Stimulated activated CD8-positive, alpha-beta memory T cell treated with anti-CD3 and anti-CD28 coated beads, Interleukin-12 subunit alpha, Interleukin-12 subunit beta, amount 100 ng/mL, for 24 hours (primary cell): ENCODE measurements at regions not wholly inside any gene's neighbourhood (a gene's known extent, or its start where the extent isn't known, plus 50 kb on each side); places are given as distances from the start of the nearest gene placed in this dataset.

Experiments
- DNase-seq: peaks from one replicate; pipeline ENCODE4 v3.0.0-alpha.2; 2020; ENCODE audit errors: extremely low read depth

DNA sequence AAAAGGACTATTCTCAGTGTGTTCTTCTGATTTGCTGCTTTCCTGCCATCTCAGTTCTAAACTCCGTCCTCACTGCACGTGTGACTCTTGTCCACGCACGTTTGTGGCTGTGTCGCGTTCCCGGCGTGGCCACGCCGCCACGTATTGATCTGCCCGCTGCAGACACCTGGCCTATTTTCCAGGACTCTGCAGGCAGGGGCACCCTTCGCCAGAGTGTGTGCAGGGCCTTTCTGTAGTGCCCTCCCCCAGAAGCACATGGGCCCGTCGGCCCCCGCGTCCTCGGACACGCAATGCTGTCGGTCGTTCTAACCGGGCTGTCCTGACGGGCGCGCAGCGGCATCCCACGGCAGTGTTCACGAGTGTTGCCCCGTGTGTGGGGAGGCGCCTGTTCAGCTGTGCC is 87.6 kb downstream of the YTHDF1 start:
- DNase-seq, result no peak

DNA sequence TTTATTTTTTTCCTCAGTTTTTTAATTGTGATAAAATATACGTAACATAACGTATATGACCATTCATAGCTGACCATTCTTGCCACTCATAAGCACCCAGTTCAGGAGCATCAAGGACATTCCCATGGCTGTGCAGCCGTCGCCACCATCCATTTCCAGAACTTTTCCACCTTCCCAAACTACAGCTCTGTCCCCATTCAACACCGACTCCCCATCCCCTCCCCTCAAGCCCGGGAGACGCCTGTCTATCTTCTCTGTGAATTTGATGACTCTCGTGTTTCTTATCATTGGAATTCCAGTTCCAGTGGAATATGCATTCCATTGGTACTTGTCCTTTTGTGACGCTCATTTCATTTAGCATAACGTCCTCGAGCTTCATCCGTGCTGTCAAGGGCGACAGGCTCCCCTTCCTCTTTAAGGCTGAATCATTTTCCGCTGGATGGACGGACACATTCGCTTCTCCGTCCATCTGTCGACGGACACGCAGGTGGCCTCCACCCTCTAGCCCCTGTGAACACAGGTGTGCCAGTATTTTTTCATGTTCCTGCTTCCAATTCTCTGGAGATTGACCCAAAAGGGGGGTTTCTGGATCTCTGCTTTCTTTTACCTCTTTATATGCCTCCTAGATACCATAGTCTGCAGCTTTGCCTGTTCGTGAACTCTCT is 88.1 kb downstream of the YTHDF1 start:
- no peak for DNase-seq

DNA sequence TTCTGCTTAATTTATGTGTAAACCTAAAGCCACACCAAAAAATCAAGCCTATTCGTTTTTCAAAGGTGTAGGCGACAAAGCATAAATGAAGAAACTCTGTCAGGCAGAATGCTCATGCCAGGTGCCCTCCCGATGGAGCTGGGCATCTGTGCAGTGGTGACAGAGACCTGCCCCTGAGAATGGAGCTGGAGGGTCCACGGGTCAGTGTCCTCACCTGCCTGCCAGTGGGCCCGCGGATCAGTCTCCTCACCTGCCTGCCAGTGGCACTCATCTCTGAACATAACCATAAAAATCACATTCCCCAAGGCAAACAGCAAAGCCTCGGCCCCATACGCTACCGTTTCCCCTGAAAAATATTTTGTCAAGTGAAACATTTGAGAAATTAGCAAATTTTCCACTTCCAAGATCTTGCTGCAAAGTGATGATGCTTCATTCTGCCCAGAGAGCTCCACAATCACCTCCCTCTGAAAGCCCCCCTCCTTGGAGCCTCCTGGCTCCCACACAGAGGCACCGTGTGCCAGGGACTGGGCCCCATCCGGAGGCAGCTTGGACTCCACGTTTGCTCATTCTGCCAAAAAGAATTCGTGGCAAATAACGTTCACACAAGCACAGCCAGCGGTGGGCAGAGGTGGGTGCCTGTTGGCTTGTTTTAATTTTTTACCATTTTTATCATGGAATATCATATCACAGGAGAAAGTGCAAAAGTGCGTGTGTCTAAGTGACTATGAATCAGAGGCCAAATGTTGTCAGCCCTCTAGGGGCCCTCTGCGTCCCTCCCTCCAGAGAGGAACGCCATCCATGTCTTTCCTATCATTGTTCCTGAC is 88.8 kb downstream of the YTHDF1 start:
- DNase-seq, result no peak

DNA sequence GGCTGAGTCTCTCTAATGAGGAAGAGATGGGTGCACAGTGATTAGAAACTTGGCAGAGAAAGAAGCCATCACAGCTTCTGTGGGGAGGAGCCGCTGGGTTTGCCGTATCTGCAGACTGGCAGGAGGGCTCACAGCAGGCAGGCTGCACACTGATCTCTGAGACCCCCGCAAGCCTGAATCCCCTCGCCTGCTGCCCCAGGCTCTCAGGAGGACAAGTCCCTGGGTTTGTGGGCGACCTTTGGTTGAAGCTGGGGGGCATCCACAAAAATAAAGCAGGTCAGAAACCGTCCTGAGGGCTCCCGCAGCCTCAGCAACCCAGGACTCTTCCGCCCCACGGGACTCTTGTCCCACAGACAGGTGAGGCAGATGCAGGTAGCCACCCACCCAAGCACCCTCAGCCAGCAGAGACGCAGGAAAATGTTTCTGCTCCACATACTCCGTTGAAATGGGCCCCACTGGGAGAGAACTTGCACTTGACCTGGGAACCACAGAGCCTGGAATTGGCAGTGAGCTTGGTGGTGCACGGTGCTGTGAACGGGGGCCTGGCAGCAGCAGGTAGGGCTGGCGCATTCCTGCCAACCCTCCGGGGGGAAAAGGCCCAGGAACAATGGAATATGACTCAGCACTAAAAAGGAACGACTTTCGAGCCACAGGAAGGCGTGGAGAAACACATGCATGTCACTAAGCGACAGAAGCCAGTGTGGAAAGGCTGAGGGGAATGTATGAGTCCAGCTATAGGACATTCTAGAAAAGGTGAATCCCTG is 89.9 kb downstream of the YTHDF1 start:
- DNase-seq, result no peak

DNA sequence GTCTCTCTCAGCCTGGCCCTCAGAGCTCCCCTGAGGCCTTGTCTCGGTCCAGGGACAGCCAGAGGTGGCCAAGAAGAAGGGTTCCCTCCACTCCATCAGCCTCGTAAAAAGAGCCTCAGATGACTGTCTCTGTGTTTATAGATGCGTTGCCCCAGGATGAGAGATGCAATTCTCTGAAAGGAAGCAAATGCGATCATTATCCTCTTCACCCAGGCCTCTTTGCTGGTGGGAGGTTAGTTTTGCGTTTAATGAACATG is 90.4 kb downstream of the YTHDF1 start:
- no peak for DNase-seq

DNA sequence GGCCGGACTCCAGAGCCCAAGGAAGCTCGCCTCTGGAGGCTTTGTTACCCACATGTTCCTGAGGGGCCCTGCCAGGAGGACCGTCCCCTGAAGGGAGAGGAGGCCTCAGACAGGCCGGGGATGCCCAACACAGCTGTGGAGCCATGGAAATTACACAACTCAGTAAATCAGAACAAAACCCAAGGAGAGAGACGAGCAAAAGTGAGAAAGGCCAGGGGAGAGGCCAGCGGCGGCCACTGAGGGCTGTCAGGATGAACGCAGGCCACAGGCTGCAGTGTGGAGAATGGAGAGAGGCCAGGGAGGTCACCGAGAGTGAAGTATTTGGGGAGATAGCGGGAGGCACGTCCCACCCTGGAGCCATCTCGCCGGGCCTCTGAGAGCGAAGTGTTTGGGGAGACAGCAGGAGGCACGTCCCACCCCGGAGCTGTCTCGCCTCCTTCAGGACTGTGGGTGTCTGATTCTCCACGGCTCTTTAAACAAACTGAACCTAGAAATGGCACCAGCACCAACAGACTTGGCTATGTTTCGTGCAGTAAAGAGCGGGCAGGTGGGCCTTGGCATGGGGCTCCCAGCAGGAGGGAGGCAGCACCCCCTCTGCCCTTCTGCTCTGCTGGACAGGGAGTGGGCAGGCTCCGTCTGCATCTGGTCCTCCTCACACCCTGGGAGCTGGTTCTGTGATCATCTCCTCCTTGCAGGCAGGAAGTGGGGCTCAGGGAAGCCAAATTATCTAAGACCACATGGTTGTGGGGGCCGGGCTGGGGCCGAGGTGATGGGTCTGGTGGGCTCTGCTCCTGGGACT is 91.0 kb downstream of the YTHDF1 start:
- DNase-seq, result no peak

DNA sequence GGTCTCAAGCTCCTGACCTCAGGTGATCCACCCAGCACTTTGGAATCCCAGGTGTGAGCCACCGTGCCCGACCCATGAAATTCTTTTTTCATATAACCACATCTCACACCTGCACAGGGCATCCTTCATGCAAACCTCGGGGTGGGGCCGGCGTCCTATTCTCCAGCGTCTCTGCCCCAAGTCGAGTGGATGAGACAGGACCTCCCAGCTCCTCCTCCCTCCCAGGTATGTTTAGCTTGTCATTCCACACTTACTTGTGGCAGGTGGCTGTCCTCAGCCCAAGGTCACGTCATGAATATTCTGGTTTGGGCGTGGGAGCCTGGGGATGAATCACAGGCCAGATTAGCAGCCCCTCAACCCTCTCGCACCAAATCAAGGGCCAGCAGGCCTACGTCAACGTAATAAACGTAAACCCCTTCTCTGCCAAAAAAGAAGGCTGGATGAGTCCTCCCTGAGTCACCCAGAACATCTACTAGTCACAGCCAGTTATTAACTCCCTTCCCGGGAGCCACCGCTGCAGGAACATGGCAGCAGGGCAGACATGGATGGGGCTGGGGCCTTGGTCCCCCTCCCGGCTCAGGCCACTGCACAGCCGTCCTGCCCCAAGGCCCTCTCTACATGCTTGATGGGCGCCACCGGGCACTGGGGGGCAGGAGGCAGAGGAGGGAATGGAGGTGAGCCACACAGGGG is 91.7 kb downstream of the YTHDF1 start:
- no peak for DNase-seq

DNA sequence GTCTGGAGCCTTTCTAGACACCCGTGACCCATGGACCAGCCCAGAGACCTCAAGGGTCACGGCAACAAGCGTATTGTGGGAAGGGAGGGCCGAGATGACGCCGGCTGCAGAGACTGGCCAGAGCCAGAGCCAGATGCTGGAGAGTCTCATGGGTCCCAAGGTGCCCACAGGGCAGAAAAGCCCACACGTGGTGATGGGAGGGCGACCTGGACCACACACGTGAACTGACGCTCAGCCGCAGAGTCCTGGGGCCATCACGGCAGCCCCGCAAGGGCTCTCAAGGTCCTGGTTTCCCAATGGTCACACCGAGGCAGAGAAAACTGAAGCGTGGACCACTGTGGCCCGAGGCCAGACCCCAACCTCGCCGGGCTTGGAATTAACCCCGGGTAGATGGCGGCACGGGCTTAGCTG is 92.6 kb downstream of the YTHDF1 start:
- DNase-seq, result no peak

DNA sequence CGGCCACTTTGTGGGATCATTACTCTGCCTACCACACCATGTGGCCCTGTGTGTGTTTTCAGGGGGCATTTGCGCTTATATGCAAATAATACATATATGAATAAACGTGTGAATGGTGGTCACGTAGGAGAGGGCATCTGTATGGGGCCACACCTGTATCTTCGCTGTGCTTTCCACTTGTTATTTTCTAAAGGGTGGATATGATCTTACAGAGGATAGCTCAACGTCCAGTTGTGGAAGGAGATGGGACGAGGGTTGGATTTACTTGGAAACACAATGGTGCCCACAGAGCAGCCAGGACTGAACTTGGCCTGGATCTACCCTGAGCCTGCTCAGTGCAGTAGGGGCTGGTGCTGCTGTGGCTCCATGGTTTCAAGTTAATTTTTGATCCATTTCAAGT is 93.3 kb downstream of the YTHDF1 start:
- DNase-seq, result no peak

DNA sequence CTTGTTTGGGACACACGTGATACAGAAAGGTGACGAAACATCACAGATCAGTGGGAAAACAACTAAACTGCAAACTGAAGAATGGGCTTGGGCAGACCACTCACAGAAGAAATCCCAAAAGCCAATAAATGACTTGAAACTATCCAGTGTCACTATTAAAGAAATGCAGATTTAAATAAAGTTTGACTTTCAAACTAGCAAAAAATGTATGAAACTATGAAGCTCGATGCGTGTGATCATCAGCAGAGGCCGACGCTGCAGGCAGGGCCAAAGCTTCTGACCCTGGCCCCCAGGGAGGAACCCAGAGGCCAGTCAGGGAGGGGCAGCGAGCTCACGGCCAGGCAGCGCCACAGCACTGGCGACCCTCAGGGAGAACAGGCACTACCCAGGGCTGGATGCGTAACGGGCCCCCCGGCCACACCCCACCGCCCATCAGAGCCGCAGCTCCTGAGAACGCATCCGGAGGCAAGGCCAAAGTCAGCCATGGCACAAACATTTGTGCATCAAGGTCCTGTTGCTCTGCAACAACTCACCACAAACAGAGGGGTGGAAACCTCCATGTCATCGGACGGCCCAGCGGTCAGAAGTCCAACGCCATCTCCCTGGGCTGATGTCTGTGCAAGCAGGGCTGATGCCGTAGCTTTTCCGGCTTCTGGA is 94.1 kb downstream of the YTHDF1 start:
- DNase-seq, result no peak

DNA sequence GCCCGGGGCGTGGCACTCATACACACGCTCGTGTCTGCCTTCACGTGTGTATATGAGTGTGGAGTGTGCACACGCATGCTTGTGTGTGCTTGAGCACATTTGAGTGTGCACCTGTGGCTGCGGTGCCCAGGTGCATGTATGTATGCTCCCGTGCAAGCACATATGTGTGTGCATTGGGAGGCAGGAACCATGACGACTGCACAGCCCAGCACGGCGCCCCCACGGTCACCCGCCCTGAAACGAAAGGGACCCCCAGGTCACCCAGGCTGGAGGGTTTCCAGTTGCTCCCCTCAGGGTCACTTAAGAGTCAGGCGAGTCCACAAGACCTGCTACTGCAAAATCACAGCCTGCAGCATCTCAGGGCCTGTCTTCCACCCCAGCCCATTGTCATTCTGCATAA is 94.7 kb downstream of the YTHDF1 start:
- no peak for DNase-seq

DNA sequence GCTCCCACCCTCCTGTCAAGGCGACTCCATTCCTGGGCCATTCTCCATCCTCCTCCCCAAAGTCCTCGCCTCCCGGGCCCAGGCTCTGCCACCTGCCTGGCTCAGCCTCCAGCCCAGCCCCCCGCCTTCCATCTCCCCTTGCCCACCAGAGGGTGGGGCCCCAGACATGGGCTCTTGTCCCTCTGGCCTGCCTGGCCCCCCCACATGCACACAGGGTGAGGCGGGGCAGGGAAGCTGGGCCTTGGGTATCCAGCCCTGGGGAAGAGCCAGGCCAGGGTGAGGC is 95.2 kb downstream of the YTHDF1 start:
- DNase-seq, result no peak

DNA sequence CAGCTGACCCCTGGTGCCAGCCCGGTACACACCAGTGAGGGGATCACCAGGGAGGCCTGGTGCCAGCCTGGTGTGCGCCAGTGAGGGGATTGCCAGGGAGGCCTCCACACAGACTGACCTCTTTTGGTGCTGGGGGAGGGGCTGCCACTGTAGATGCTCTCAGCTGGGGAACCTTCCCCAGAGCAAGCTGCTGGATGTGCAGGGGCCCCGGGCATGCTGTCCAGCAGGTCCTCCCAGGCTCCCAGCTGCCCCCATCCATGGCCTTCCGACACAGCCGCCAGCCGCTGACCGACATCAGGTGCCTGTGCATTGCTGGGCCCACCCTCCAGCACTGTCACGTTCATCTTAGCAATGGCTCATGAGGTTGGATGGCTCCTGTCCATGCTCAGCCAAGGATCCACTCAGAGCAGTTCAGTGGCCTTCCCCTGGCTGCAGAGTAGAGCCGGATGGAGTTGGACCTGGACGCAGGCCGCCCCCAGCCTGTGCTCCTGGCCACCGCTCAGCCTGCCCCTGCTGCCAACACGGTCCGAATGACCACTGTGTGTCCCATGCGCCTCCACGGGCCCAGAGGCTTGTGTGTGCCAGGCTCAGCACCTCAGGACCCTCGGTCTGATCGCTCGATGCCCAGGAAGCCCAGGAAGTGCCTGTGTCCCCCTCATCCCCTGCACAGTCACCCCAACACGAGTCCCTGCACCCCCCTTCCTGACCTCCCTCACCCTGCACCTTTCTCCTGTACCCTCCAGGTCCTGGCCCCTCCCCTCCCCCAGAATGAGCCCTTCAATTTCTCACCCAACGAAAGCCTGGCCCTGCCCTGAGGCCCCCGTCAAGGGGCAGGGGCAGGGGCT is 95.7 kb downstream of the YTHDF1 start:
- DNase-seq, result no peak

DNA sequence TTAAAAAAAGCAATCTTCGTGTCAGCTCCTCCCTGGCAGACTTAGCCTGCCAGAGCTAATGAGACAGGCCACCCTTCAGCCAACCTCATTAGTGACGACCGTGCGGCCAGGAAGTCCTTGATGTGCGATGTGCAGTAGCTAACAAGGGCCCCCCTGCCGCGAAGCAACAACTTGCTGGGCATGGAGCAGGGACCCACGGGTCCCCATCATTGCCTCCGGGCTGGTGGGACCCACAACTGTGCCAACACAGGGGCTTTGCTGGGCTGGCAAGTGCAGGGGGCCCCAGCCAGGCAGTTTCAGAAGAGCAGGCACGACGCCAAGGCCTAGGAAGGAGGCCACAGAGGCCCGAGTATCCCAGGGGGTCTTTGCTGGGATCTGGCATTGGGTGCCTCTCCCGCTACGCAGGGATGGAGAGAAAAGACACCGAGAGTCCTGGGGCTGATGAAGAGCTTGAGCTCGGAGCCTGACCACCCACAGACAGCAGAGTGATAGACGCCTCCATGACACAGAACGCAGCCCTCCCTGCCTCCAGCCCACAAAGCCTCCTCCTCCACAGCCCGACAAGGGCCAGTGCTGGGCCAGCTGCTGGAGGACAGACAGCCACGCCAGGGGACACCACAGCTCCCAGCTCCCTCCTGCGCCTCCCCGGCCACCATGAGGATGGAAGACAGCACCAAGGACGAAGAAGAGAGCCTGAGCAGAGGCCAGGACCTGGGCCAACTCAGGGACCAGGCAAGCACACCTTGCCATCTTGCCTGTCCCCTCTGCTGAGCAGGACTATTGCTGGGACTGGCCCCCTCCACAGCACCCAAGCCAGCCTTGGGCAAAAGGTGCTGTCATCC is 96.6 kb downstream of the YTHDF1 start:
- DNase-seq, result no peak

DNA sequence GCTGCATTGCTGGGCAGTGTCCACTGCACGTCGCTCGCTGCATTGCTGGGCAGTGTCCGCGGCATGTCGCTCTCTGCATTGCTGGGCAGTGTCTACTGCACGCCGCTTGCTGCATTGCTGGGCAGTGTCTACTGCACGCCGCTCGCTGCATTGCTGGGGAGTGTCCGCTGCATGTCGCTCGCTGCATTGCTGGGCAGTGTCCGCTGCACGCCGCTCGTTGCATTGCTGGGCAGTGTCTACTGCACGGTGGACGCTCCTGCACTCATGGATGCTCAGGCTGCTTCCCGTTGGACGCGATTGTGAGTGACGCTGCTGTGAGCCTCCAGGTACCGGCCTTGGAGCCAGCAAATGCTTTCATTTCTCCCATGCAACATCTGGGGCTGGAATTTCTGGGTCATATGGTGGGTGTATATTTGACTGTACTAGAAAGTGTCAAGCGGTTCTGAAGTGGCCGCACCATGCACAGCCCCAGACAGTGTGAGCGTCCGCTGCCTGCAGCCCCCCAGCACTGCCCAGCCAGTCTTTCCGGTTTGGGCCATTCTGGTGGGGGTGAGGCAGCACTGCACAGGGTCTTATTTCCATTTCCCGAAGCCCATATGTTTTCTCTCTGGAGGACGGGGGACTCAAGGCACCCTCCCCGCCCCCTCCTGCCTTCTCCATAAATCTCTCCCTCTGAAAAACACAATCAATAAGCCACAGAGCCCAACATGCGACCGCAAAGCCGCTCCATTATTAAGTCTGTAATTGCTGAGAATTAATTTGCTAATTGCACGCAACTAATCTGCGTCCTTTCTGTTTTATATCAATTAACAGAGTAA is 97.4 kb downstream of the YTHDF1 start:
- no peak for DNase-seq

DNA sequence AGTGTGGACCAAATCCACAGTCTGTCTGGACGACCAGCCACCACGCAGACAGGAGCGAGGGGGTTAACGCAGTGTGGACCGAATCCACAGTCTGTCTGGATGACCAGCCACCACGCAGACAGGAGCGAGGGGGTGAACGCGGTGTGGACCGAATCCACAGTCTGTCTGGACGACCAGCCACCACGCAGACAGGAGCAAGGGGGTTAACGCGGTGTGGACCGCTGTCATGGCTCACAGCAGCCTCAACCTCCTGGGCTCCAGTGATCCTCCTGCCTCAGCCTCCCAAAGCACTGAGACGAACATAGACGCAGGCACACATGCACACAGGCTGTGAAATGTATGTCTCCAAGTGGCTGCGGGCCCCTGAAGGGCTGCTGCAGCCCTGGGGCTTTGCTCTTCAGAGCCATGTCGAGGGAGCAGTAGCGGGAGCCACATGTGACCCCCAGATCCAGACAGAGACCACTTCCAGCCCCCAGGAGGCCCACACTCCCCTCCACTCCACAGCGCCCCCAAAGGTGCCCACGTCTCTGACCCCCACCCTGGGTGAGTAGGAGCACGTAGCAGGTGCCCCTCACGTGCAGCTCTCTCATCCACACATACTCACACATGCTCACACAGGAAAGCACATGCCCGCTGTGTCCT is 98.1 kb downstream of the YTHDF1 start:
- DNase-seq, result no peak

DNA sequence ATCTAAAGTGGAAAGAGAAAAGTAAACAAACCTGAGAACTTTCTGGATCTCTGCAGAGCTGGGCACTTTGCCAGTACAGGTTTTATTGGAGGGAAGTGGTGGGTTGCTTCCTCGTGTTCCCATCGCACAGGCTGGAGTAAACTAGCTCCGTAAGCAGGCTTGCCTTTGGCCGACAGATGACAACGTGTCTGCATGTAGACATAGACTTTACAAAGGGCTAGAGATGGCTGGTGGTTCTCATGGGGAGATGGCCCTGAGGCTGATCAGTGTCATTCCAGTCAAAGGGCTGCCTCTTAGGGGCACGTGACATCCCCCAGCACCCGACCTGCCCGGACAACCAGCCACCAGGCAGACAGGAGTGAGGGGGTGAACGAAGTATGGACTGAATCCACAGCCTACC is 98.8 kb downstream of the YTHDF1 start:
- no peak for DNase-seq
